ENCODE measurements at regions not wholly inside any gene's neighbourhood (a gene's known extent, or its start where the extent isn't known, plus 50 kb on each side); places are given as distances from the start of the nearest gene placed in this dataset.

DNA sequence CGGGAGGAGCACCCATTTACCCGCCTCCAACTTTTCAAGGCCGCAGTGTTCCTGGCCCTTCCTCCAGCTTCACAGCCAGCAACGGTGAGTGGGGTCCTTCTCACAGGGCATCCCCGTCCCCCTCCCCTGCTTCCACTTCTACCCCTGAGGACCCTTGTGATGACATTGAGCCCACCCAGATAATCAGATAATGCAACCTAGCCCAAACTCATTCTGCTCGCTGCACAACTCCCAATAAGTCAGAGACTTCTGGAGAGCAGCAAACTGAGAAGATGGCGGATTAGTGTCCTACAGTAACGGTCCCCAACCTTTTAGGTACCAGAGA, 74.5 kb downstream of the OAT start:
- no peak overlapping the region for H3K9ac ChIP-seq (ENCODE audit: insufficient read depth, low read length)

DNA sequence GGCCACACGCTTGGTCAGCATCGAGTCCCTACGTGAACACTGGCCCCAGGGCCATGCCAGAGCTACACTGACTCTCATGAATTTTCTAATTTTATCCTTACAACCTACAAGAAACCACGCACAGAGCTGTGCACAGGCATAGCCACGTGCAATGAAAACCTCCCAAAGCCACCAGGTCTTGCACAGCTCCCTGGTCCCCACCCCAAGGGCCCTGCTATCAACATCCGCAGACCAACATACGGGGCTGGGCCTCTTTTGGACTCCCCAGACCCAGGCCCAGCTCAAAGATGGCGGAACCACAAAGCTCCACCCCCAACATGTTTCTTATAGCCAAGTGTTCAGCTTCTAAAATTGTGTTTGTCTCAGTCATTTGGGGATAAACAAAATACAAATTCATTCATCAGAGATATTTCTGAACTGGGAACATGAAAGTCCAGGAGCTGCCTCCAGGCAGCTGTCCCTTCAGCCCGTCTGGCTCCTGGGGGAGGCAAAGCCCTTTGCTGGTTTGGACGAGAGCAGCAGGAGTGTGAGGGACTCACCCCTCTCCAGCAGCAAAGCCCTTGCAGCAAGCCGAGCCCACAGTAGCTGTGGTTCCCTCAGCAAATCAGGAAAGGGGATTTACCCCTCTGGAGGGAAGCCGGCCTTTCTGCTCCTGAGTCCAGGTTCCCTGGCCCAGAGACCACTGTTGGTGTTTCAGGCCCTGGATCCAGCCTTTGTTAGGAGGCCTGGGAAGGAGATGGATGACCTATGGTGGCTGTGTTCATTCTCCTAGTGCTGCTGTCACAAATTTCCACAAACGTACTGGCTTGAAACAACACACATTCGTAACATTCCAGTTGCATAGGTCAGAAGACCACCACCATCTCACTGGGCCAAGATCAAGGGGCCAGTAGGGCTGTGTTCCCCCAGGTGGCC, 75.1 kb downstream of the OAT start:
- no peak overlapping the region for H3K27ac ChIP-seq (ENCODE audit: insufficient read depth, low read length)
- no peak for DNase-seq (ENCODE audit: low read depth in 2 of 2)
- no peaks in the 10 kb centered on the region for H3K9me3 ChIP-seq (ENCODE audit: control insufficient read depth, insufficient read depth, low read depth, low read length)

More for the DNA sequence above, 74.5 kb downstream of the OAT start:
- no peak for DNase-seq (ENCODE audit: low read depth in 2 of 2)
- no peaks in the 10 kb centered on the region for H3K27me3 ChIP-seq (ENCODE audit: control insufficient read depth, insufficient read depth, low read length)
- no peaks in the 10 kb centered on the region for H4K20me1 ChIP-seq (ENCODE audit: control insufficient read depth, extremely low read depth, insufficient read depth, low read length)
- no peak overlapping the region for H3K4me2 ChIP-seq (ENCODE audit: extremely low read depth, insufficient read depth, low read length)
- H3K4me3 ChIP-seq (replicated peaks in 1 of 4; ENCODE audit: control extremely low read depth in 1 of 4, insufficient read depth in 1 of 4, low read depth in 3 of 4, low read length in 4 of 4): no peak overlapping the region
- TF ChIP-seq, protein P1, sequence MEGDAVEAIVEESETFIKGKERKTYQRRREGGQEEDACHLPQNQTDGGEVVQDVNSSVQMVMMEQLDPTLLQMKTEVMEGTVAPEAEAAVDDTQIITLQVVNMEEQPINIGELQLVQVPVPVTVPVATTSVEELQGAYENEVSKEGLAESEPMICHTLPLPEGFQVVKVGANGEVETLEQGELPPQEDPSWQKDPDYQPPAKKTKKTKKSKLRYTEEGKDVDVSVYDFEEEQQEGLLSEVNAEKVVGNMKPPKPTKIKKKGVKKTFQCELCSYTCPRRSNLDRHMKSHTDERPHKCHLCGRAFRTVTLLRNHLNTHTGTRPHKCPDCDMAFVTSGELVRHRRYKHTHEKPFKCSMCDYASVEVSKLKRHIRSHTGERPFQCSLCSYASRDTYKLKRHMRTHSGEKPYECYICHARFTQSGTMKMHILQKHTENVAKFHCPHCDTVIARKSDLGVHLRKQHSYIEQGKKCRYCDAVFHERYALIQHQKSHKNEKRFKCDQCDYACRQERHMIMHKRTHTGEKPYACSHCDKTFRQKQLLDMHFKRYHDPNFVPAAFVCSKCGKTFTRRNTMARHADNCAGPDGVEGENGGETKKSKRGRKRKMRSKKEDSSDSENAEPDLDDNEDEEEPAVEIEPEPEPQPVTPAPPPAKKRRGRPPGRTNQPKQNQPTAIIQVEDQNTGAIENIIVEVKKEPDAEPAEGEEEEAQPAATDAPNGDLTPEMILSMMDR (conservative IDR thresholded peaks at IDR 0.05 in 1 of 2, IDR thresholded peaks at IDR 0.05 in 1 of 2; ENCODE audit: low read depth in 1 of 2, low read length in 2 of 2): no peak
- no peak for TF ChIP-seq EZH2 (IDR thresholded peaks at IDR 0.05; ENCODE audit: low read length, missing control alignments)
- no peaks in the 10 kb centered on the region for H3K9me3 ChIP-seq (ENCODE audit: control insufficient read depth, insufficient read depth, low read depth, low read length)
- H3K36me3 ChIP-seq (ENCODE audit: control insufficient read depth, insufficient read depth, low read length): no peaks in the 10 kb centered on the region
- no peak overlapping the region for H3K27ac ChIP-seq (ENCODE audit: insufficient read depth, low read length)
- H3K4me1 ChIP-seq (ENCODE audit: control insufficient read depth, extremely low read depth, insufficient read depth, low read length): peaks cover 4% of the 10 kb centered on the region
- no peak overlapping the region for H2AFZ ChIP-seq (ENCODE audit: low read length)
- H3K79me2 ChIP-seq (ENCODE audit: control insufficient read depth, insufficient read depth, low read length): no peaks in the 10 kb centered on the region

DNA sequence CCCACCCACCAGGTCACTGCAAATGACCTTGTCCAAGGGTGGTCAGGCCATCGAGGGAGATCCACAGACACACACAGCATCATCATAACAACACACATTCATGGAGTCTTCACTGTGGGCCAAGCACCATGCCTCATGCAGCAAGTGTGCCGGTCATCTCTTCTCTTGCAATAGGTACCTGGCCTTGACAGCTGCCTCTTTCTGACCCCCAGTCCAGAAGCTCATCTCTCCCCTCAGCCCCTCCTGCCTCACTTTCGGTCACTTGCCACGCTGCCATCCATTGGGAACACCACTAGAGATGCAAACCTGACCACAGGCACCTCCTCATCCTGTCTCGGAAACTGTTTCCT, 75.9 kb downstream of the OAT start:
- no peaks in the 10 kb centered on the region for H3K27me3 ChIP-seq (ENCODE audit: control insufficient read depth, insufficient read depth, low read length)
- H3K79me2 ChIP-seq (ENCODE audit: control insufficient read depth, insufficient read depth, low read length): no peaks in the 10 kb centered on the region
- no peaks in the 10 kb centered on the region for H3K9me3 ChIP-seq (ENCODE audit: control insufficient read depth, insufficient read depth, low read depth, low read length)
- H3K9ac ChIP-seq (ENCODE audit: insufficient read depth, low read length): no peak overlapping the region
- H4K20me1 ChIP-seq (ENCODE audit: control insufficient read depth, extremely low read depth, insufficient read depth, low read length): no peaks in the 10 kb centered on the region
- TF ChIP-seq EZH2 (IDR thresholded peaks at IDR 0.05; ENCODE audit: low read length, missing control alignments): no peak
- TF ChIP-seq, protein P1 (conservative IDR thresholded peaks at IDR 0.05 in 1 of 2, IDR thresholded peaks at IDR 0.05 in 1 of 2; ENCODE audit: low read depth in 1 of 2, low read length in 2 of 2): no peak
- H3K4me1 ChIP-seq (ENCODE audit: control insufficient read depth, extremely low read depth, insufficient read depth, low read length): peaks cover 4% of the 10 kb centered on the region
- H3K36me3 ChIP-seq (ENCODE audit: control insufficient read depth, insufficient read depth, low read length): no peaks in the 10 kb centered on the region
- no peak overlapping the region for H3K4me2 ChIP-seq (ENCODE audit: extremely low read depth, insufficient read depth, low read length)
- H3K4me3 ChIP-seq (replicated peaks in 1 of 4; ENCODE audit: control extremely low read depth in 1 of 4, insufficient read depth in 1 of 4, low read depth in 3 of 4, low read length in 4 of 4): no peak overlapping the region
- H2AFZ ChIP-seq (ENCODE audit: low read length): no peak overlapping the region
- no peak overlapping the region for H3K27ac ChIP-seq (ENCODE audit: insufficient read depth, low read length)
- DNase-seq (ENCODE audit: low read depth in 2 of 2): no peak

More for the DNA sequence above, 75.1 kb downstream of the OAT start:
- Histone ChIP-seq H3K36me3 (ENCODE audit: control insufficient read depth, insufficient read depth, low read length) (no peaks in the 10 kb centered on the region), H3K79me2 (ENCODE audit: control insufficient read depth, insufficient read depth, low read length) (no peaks in the 10 kb centered on the region), H2AFZ (ENCODE audit: low read length) (no peak overlapping the region), H3K4me1 (ENCODE audit: control insufficient read depth, extremely low read depth, insufficient read depth, low read length) (peaks cover 4% of the 10 kb centered on the region), H3K9ac (ENCODE audit: insufficient read depth, low read length) (no peak overlapping the region), H4K20me1 (ENCODE audit: control insufficient read depth, extremely low read depth, insufficient read depth, low read length) (no peaks in the 10 kb centered on the region), H3K27me3 (ENCODE audit: control insufficient read depth, insufficient read depth, low read length) (no peaks in the 10 kb centered on the region), H3K4me2 (ENCODE audit: extremely low read depth, insufficient read depth, low read length) (no peak overlapping the region), H3K4me3 (replicated peaks in 1 of 4; ENCODE audit: control extremely low read depth in 1 of 4, insufficient read depth in 1 of 4, low read depth in 3 of 4, low read length in 4 of 4) (no peak overlapping the region)
- no peak for TF ChIP-seq EZH2 (IDR thresholded peaks at IDR 0.05; ENCODE audit: low read length, missing control alignments)

All from fibroblast of lung (primary cell).